GM06990 (cell line): ENCODE measurements at regions not wholly inside any gene's neighbourhood (a gene's known extent, or its start where the extent isn't known, plus 50 kb on each side); places are given as distances from the start of the nearest gene placed in this dataset.

Experiments used
- DNase-seq: peaks from one replicate; pipeline ENCODE4 v3.0.0-alpha.2; 2011; ENCODE audit not compliant: insufficient read length; ENCODE audit errors: extremely low read depth
- H3K27me3 ChIP-seq: replicated peaks from 2 replicates; pipeline ENCODE4 v1.6.0; 2011; ENCODE audit warnings: low read length; ENCODE audit not compliant: control insufficient read depth, insufficient read depth
- H3K36me3 ChIP-seq: 2 replicates; pipeline ENCODE4 v1.5.1; 2011; ENCODE audit warnings: low read length; ENCODE audit not compliant: control insufficient read depth, insufficient read depth
- H3K4me3 ChIP-seq: replicated peaks from 2 replicates; pipeline ENCODE4 v1.5.1; 2011; ENCODE audit warnings: low read depth, mild to moderate bottlenecking, control low read depth, low read length
- CTCF ChIP-seq: IDR thresholded peaks from 2 replicates; pipeline ENCODE4 v1.5.1; 2011; ENCODE audit warnings: low read length, control low read depth, mild to moderate bottlenecking, inconsistent platforms; ENCODE audit not compliant: insufficient read depth, poor library complexity, severe bottlenecking

GRCh38 chr15:98330258-98330657, 318.1 kb upstream of the IGF1R start:
- no peaks in the 10 kb centered on the region; the same call in 1 of the 2 replicates for H3K27me3 ChIP-seq
- DNase-seq = no peak
- no peak overlapping the region for H3K4me3 ChIP-seq
- TF ChIP-seq CTCF = no peak
- H3K36me3 ChIP-seq = no peaks in the 10 kb centered on the region

GRCh38 chr15:98330692-98331435, 317.5 kb upstream of the IGF1R start:
- no peak overlapping the region for H3K4me3 ChIP-seq
- DNase-seq = no peak
- H3K27me3 ChIP-seq = no peaks in the 10 kb centered on the region; the same call in 1 of the 2 replicates
- TF ChIP-seq CTCF = no peak
- H3K36me3 ChIP-seq = no peaks in the 10 kb centered on the region

- no peaks in the 10 kb centered on the region for H3K36me3 ChIP-seq
- no peak for DNase-seq
- TF ChIP-seq CTCF = no peak
- no peaks in the 10 kb centered on the region; the same call in 1 of the 2 replicates for H3K27me3 ChIP-seq
- H3K4me3 ChIP-seq = no peak overlapping the region
Observed at GRCh38 chr15:98331676-98332075, 316.7 kb upstream of the IGF1R start.

- Histone ChIP-seq H3K4me3 (no peak overlapping the region), H3K27me3 (no peaks in the 10 kb centered on the region; the same call in 1 of the 2 replicates), H3K36me3 (no peaks in the 10 kb centered on the region)
- TF ChIP-seq CTCF = no peak
- DNase-seq = no peak
Observed at GRCh38 chr15:98333251-98333650, 315.1 kb upstream of the IGF1R start.

- no peak for TF ChIP-seq CTCF
- H3K36me3 ChIP-seq = no peaks in the 10 kb centered on the region
- H3K27me3 ChIP-seq = no peaks in the 10 kb centered on the region
- no peak overlapping the region for H3K4me3 ChIP-seq
- DNase-seq = no peak
Observed at GRCh38 chr15:98342911-98343310, 305.4 kb upstream of the IGF1R start.

- DNase-seq = no peak
- no peak overlapping the region for H3K4me3 ChIP-seq
- no peaks in the 10 kb centered on the region for H3K27me3 ChIP-seq
- no peaks in the 10 kb centered on the region for H3K36me3 ChIP-seq
- TF ChIP-seq CTCF = no peak
Observed at GRCh38 chr15:98344591-98344990, 303.7 kb upstream of the IGF1R start.
